ENCODE measurements at regions not wholly inside any gene's neighbourhood (a gene's known extent, or its start where the extent isn't known, plus 50 kb on each side); places are given as distances from the start of the nearest gene placed in this dataset.

- TF ChIP-seq POLR2A (IDR thresholded peaks at IDR 0.05): no peak
- TF ChIP-seq, protein P1, sequence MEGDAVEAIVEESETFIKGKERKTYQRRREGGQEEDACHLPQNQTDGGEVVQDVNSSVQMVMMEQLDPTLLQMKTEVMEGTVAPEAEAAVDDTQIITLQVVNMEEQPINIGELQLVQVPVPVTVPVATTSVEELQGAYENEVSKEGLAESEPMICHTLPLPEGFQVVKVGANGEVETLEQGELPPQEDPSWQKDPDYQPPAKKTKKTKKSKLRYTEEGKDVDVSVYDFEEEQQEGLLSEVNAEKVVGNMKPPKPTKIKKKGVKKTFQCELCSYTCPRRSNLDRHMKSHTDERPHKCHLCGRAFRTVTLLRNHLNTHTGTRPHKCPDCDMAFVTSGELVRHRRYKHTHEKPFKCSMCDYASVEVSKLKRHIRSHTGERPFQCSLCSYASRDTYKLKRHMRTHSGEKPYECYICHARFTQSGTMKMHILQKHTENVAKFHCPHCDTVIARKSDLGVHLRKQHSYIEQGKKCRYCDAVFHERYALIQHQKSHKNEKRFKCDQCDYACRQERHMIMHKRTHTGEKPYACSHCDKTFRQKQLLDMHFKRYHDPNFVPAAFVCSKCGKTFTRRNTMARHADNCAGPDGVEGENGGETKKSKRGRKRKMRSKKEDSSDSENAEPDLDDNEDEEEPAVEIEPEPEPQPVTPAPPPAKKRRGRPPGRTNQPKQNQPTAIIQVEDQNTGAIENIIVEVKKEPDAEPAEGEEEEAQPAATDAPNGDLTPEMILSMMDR (IDR thresholded peaks at IDR 0.05): no peak
Observed at GRCh38 chr11:119791701-119792151, 62.7 kb upstream of the NECTIN1 start.

All from Peyer's patch (tissue), 4 donors.